WTC11 (cell line): ENCODE measurements at regions not wholly inside any gene's neighbourhood (a gene's known extent, or its start where the extent isn't known, plus 50 kb on each side); places are given as distances from the start of the nearest gene placed in this dataset.
A peak's percentile ranks its signal among the peaks of the same experiment; 100 is the strongest.

Experiments used
- ATAC-seq: fragments of 200-7000 bp; cut with Tn5 transposase; 2 replicates; pipeline ENCODE4 v1.10.0; 2021; ENCODE audit warnings: mild to moderate bottlenecking, moderate library complexity
- CTCF ChIA-PET: fragments of 300-600 bp; sonication (Branson Sonifier 250); formaldehyde crosslinking; loops from one replicate; lab custom pipeline; 2021; ENCODE audit warnings: antibody characterized with exemption; lab: Charles Lee
- POLR2A ChIA-PET: fragments of 350-600 bp; sonication (Branson Sonifier 250); formaldehyde crosslinking; loops from one replicate; lab custom pipeline; 2021; ENCODE audit warnings: antibody characterized with exemption; lab: Charles Lee
- DNase-seq: peaks from one replicate; pipeline ENCODE4 v3.0.0; 2021; ENCODE audit warnings: low spot score
- H3K27ac Mint-ChIP-seq: 2 replicates; pipeline ENCODE4 v1.8.0; 2021; ENCODE audit warnings: mixed read lengths
- H3K27me3 Mint-ChIP-seq: 2 replicates; pipeline ENCODE4 v1.8.0; 2021; ENCODE audit warnings: low read depth, mild to moderate bottlenecking, moderate library complexity, mixed read lengths
- H3K36me3 Mint-ChIP-seq: 2 replicates; pipeline ENCODE4 v1.8.0; 2021; ENCODE audit warnings: mixed read lengths
- H3K4me1 Mint-ChIP-seq: 2 replicates; pipeline ENCODE4 v1.8.0; 2022; ENCODE audit warnings: mixed read lengths
- H3K4me3 Mint-ChIP-seq: 2 replicates; pipeline ENCODE4 v1.8.0; 2021; ENCODE audit warnings: mild to moderate bottlenecking, moderate library complexity, mixed read lengths
- H3K9me3 Mint-ChIP-seq: 2 replicates; pipeline ENCODE4 v1.8.0; 2021; ENCODE audit warnings: mixed read lengths
- ETV6 ChIP-seq: sonication (generic); formaldehyde crosslinking; IDR thresholded peaks from 2 replicates; pipeline ENCODE4 v1.8.1; 2022; ENCODE audit warnings: mild to moderate bottlenecking, missing genetic modification reagents
- FOXK1 ChIP-seq: sonication (generic); formaldehyde crosslinking; IDR thresholded peaks from 2 replicates; pipeline ENCODE4 v1.8.0; 2022; ENCODE audit warnings: mild to moderate bottlenecking, moderate library complexity, missing genetic modification reagents
- GABPB1 ChIP-seq: sonication (generic); formaldehyde crosslinking; IDR thresholded peaks from 2 replicates; pipeline ENCODE4 v1.8.1; 2023; ENCODE audit warnings: mild to moderate bottlenecking, missing genetic modification reagents
- HMGA2 ChIP-seq: fragments of 250-450 bp; sonication (Bioruptor Pico); IDR thresholded peaks from 2 replicates; pipeline ENCODE4 v1.4.0; 2021; ENCODE audit warnings: mild to moderate bottlenecking, moderate library complexity
- IRF2 ChIP-seq: sonication (generic); formaldehyde crosslinking; IDR thresholded peaks from 2 replicates; pipeline ENCODE4 v1.8.0; 2022; ENCODE audit warnings: low read depth, missing genetic modification reagents, borderline replicate concordance
- JUN ChIP-seq: sonication (generic); formaldehyde crosslinking; IDR thresholded peaks from 2 replicates; pipeline ENCODE4 v1.8.0; 2023; ENCODE audit warnings: mild to moderate bottlenecking, missing genetic modification reagents
- MXD4 ChIP-seq: fragments of 250-450 bp; sonication (Bioruptor Pico); IDR thresholded peaks from 2 replicates; pipeline ENCODE4 v1.8.0; 2021; ENCODE audit warnings: mild to moderate bottlenecking, moderate library complexity, borderline replicate concordance
- NFE2L1 ChIP-seq: sonication (generic); formaldehyde crosslinking; IDR thresholded peaks from 2 replicates; pipeline ENCODE4 v1.8.1; 2023; ENCODE audit warnings: missing genetic modification reagents
- OVOL2 ChIP-seq: fragments of 250-450 bp; sonication (Bioruptor Pico); IDR thresholded peaks from 2 replicates; pipeline ENCODE4 v1.9.0; 2021; ENCODE audit warnings: mild to moderate bottlenecking, borderline replicate concordance
- ZBTB21 ChIP-seq: sonication (generic); formaldehyde crosslinking; IDR thresholded peaks from 2 replicates; pipeline ENCODE4 v1.8.1; 2023; ENCODE audit warnings: mild to moderate bottlenecking, missing genetic modification reagents, borderline replicate concordance
- ZNF396 ChIP-seq: fragments of 250-450 bp; sonication (Bioruptor Pico); IDR thresholded peaks from 2 replicates; pipeline ENCODE4 v1.8.0; 2021; ENCODE audit warnings: mild to moderate bottlenecking, moderate library complexity, borderline replicate concordance
- TF ChIP-seq, protein P1 (sequence below): sonication (generic); formaldehyde crosslinking; IDR thresholded peaks from 2 replicates; pipeline ENCODE4 v1.8.0; 2022; ENCODE audit warnings: missing genetic modification reagents
- TF ChIP-seq, protein P2 (sequence below): sonication (generic); formaldehyde crosslinking; IDR thresholded peaks from 2 replicates; pipeline ENCODE4 v1.8.0; 2023; ENCODE audit warnings: mild to moderate bottlenecking, missing genetic modification reagents
- TF ChIP-seq, protein P3 (sequence below): sonication (generic); formaldehyde crosslinking; IDR thresholded peaks from 2 replicates; pipeline ENCODE4 v1.8.1; 2022; ENCODE audit warnings: low read depth, missing genetic modification reagents, borderline replicate concordance
- TF ChIP-seq, protein P4 (sequence below): sonication (generic); formaldehyde crosslinking; IDR thresholded peaks from 2 replicates; pipeline ENCODE4 v1.8.0; 2022; ENCODE audit warnings: mild to moderate bottlenecking, missing genetic modification reagents

DNA sequence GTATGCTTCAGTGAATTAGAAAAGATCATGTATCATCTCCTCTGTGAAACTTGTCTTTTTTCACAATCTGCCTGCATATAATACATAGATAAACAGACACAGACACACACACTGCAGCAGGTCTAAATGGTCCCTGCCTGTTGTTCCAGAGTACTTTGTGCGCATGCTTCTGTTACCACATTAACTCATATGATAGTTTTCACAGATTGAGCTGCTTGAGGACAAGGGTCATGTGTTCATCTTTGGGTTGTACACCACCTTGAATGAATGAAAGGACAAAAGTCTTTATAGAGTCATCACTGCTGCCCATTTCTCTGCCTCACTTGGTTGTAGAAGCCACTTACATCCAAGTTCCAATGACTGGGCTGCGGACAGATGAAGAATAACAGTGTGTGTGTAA, 72.7 kb upstream of the GLS start:
- Mint-ChIP-seq H3K4me3 (no peak overlapping the region), H3K27me3 (no peaks in the 10 kb centered on the region), H3K4me1 (peaks cover 6% of the 10 kb centered on the region), H3K27ac (no peak overlapping the region), H3K9me3 (no peaks in the 10 kb centered on the region), H3K36me3 (no peaks in the 10 kb centered on the region)
- DNase-seq, result no peak
- ATAC-seq, result no peak
- ChIA-PET CTCF (no interaction called here), POLR2A (no interaction called here)
- TF ChIP-seq JUN (CRISPR knock-in tag), result no peak
- TF ChIP-seq ETV6 (CRISPR knock-in tag), result no peak
- TF ChIP-seq MXD4 (CRISPR knock-in tag), result no peak
- TF ChIP-seq, protein P1, sequence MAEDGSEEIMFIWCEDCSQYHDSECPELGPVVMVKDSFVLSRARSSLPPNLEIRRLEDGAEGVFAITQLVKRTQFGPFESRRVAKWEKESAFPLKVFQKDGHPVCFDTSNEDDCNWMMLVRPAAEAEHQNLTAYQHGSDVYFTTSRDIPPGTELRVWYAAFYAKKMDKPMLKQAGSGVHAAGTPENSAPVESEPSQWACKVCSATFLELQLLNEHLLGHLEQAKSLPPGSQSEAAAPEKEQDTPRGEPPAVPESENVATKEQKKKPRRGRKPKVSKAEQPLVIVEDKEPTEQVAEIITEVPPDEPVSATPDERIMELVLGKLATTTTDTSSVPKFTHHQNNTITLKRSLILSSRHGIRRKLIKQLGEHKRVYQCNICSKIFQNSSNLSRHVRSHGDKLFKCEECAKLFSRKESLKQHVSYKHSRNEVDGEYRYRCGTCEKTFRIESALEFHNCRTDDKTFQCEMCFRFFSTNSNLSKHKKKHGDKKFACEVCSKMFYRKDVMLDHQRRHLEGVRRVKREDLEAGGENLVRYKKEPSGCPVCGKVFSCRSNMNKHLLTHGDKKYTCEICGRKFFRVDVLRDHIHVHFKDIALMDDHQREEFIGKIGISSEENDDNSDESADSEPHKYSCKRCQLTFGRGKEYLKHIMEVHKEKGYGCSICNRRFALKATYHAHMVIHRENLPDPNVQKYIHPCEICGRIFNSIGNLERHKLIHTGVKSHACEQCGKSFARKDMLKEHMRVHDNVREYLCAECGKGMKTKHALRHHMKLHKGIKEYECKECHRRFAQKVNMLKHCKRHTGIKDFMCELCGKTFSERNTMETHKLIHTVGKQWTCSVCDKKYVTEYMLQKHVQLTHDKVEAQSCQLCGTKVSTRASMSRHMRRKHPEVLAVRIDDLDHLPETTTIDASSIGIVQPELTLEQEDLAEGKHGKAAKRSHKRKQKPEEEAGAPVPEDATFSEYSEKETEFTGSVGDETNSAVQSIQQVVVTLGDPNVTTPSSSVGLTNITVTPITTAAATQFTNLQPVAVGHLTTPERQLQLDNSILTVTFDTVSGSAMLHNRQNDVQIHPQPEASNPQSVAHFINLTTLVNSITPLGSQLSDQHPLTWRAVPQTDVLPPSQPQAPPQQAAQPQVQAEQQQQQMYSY, result no peak
- TF ChIP-seq ZNF396 (CRISPR knock-in tag), result no peak
- no peak for TF ChIP-seq ZBTB21 (CRISPR knock-in tag)

DNA sequence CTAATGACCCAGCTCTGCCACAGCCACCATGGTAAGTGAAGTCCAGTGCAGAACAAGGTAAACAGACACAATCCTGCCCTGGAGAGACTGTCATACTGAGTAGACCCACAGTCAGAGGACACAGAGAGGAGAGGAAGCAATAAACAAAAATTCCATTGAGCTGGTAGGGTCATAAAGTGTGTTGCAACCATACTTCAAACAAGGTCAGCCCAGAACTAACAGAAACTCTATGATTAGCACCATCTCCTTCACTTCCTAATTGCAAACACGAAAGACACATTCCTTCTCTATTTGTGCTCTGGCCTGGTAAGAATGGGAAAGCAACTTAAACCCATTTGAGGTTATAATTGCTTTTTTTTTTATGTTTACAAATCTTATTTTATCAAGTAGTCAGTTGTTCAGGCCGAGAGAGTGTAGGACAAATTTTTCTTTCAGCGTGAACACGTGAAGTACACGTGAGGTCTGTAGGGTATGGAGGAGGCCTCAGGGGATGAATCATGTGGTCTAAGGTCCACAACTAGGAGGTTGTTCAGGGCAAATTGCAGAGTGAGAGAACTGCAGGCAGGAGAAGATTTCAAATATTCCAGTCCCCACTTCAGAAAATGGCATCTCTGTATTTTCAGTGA, 71.4 kb upstream of the GLS start:
- Mint-ChIP-seq H3K27me3 (no peaks in the 10 kb centered on the region), H3K9me3 (no peaks in the 10 kb centered on the region), H3K36me3 (no peaks in the 10 kb centered on the region), H3K4me1 (no peaks in the 10 kb centered on the region), H3K4me3 (no peak overlapping the region), H3K27ac (no peak overlapping the region)
- ATAC-seq, result no peak
- ChIA-PET CTCF (interaction anchor here (1.1 kb wide), 1 partner anchor 28 kb away, joined by 3 read pairs; no protein-coding TSS in a partner anchor), POLR2A (no interaction called here)
- DNase-seq, result no peak
- TF ChIP-seq GABPB1 (CRISPR knock-in tag), result peak; percentile 62
- no peak for TF ChIP-seq JUN (CRISPR knock-in tag)

DNA sequence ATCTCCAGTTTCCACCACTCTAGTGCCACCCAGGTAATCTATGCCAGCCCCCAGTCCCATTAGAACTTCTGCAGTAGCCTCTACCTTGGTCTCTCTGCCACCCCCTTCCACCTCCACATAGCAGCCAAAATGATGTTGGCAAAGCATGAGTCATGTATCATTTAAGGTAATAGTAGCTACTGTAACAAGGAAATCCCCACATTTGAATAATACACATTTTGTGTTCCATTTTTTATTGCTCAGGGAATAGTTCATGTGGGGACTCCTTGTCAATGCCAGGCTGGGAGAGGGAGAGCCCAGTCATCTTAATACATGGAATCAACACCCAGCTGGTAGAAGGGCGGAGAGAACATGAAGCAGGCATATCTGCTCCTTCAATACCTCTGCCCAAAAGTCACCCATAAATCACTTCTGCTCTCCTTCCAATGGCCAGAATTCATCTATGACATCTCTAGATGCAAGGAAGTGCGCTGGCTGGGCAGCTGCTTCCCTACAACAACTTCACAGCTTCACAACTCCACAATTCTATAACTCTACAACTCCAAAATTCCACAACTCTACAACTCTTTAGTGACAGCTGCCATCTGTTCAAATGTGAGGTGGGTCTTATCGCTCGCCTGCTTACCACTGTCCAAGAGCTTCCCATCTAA, 70.6 kb upstream of the GLS start:
- no peaks in the 10 kb centered on the region for H3K4me1 Mint-ChIP-seq

More for the DNA sequence above, 70.6 kb upstream of the GLS start:
- ATAC-seq (no peak), DNase-seq (no peak)
- Mint-ChIP-seq H3K9me3 (no peaks in the 10 kb centered on the region), H3K36me3 (no peaks in the 10 kb centered on the region), H3K27ac (no peak overlapping the region), H3K4me3 (no peak overlapping the region), H3K27me3 (no peaks in the 10 kb centered on the region)
- no peak for TF ChIP-seq IRF2 (CRISPR knock-in tag)
- TF ChIP-seq, protein P2, sequence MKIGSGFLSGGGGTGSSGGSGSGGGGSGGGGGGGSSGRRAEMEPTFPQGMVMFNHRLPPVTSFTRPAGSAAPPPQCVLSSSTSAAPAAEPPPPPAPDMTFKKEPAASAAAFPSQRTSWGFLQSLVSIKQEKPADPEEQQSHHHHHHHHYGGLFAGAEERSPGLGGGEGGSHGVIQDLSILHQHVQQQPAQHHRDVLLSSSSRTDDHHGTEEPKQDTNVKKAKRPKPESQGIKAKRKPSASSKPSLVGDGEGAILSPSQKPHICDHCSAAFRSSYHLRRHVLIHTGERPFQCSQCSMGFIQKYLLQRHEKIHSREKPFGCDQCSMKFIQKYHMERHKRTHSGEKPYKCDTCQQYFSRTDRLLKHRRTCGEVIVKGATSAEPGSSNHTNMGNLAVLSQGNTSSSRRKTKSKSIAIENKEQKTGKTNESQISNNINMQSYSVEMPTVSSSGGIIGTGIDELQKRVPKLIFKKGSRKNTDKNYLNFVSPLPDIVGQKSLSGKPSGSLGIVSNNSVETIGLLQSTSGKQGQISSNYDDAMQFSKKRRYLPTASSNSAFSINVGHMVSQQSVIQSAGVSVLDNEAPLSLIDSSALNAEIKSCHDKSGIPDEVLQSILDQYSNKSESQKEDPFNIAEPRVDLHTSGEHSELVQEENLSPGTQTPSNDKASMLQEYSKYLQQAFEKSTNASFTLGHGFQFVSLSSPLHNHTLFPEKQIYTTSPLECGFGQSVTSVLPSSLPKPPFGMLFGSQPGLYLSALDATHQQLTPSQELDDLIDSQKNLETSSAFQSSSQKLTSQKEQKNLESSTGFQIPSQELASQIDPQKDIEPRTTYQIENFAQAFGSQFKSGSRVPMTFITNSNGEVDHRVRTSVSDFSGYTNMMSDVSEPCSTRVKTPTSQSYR (CRISPR knock-in tag), result no peak
- no peak for TF ChIP-seq NFE2L1 (CRISPR knock-in tag)
- TF ChIP-seq, protein P3, sequence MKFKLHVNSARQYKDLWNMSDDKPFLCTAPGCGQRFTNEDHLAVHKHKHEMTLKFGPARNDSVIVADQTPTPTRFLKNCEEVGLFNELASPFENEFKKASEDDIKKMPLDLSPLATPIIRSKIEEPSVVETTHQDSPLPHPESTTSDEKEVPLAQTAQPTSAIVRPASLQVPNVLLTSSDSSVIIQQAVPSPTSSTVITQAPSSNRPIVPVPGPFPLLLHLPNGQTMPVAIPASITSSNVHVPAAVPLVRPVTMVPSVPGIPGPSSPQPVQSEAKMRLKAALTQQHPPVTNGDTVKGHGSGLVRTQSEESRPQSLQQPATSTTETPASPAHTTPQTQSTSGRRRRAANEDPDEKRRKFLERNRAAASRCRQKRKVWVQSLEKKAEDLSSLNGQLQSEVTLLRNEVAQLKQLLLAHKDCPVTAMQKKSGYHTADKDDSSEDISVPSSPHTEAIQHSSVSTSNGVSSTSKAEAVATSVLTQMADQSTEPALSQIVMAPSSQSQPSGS (CRISPR knock-in tag), result no peak
- TF ChIP-seq, protein P4, sequence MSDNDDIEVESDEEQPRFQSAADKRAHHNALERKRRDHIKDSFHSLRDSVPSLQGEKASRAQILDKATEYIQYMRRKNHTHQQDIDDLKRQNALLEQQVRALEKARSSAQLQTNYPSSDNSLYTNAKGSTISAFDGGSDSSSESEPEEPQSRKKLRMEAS (CRISPR knock-in tag), result no peak
- TF ChIP-seq OVOL2 (CRISPR knock-in tag), result no peak
- TF ChIP-seq FOXK1 (CRISPR knock-in tag), result no peak
- TF ChIP-seq HMGA2 (CRISPR knock-in tag), result no peak
- ChIA-PET CTCF (interaction anchor here (1.1 kb wide), 1 partner anchor 29 kb away, joined by 3 read pairs; no protein-coding TSS in a partner anchor), POLR2A (no interaction called here)
